ENCODE measurements at regions not wholly inside any gene's neighbourhood (a gene's known extent, or its start where the extent isn't known, plus 50 kb on each side); places are given as distances from the start of the nearest gene placed in this dataset.

DNA sequence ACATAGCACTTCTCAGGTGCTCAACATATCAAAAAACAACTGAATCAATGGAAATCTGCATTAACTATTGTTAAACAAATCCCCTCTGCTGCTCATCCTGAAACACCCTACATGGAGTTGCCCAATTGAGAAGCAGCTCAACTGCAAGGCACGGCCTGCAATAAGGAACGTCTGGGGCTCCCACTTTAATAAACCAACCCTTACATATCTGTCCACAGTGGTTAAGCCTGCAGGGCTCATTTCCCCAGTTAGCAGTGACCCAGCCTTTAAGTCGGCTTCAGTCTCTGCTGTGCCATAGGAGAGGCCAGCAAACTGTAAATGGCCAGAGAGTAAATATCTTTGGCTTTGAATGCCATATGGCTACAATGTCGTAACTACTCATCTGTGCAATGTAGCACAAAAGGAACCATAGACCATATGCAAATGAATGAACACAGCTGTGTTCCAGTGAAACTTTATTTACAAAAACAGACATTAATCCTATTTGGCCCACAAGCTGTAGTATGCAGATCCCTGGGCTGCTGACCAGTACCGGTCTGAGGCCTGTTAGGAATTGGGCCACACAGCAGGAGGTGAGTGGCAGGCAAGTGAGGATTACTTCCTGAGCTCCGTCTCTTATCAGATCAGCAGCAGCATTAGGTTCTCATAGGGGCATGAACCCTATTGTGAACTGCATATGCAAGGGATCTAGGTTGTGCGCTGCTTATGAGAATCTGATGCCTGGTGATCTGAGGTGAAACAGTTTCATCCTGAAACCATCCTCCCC lies 522.7 kb upstream of the CDH4 start:
- no peak for DNase-seq (ENCODE audit: low read depth in 1 of 2, low spot score in 1 of 2)
- TF ChIP-seq SPI1 (IDR thresholded peaks at IDR 0.05; ENCODE audit: borderline replicate concordance, low read depth) (no peak), POLR2AphosphoS5 (IDR thresholded peaks at IDR 0.05; ENCODE audit: low read depth) (no peak), GABPA (IDR thresholded peaks at IDR 0.05; ENCODE audit: low read depth) (no peak)
- TF ChIP-seq, protein P1, sequence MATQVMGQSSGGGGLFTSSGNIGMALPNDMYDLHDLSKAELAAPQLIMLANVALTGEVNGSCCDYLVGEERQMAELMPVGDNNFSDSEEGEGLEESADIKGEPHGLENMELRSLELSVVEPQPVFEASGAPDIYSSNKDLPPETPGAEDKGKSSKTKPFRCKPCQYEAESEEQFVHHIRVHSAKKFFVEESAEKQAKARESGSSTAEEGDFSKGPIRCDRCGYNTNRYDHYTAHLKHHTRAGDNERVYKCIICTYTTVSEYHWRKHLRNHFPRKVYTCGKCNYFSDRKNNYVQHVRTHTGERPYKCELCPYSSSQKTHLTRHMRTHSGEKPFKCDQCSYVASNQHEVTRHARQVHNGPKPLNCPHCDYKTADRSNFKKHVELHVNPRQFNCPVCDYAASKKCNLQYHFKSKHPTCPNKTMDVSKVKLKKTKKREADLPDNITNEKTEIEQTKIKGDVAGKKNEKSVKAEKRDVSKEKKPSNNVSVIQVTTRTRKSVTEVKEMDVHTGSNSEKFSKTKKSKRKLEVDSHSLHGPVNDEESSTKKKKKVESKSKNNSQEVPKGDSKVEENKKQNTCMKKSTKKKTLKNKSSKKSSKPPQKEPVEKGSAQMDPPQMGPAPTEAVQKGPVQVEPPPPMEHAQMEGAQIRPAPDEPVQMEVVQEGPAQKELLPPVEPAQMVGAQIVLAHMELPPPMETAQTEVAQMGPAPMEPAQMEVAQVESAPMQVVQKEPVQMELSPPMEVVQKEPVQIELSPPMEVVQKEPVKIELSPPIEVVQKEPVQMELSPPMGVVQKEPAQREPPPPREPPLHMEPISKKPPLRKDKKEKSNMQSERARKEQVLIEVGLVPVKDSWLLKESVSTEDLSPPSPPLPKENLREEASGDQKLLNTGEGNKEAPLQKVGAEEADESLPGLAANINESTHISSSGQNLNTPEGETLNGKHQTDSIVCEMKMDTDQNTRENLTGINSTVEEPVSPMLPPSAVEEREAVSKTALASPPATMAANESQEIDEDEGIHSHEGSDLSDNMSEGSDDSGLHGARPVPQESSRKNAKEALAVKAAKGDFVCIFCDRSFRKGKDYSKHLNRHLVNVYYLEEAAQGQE (IDR thresholded peaks at IDR 0.05; ENCODE audit: insufficient replicate concordance, low read depth), result no peak
- TF ChIP-seq, protein P2, sequence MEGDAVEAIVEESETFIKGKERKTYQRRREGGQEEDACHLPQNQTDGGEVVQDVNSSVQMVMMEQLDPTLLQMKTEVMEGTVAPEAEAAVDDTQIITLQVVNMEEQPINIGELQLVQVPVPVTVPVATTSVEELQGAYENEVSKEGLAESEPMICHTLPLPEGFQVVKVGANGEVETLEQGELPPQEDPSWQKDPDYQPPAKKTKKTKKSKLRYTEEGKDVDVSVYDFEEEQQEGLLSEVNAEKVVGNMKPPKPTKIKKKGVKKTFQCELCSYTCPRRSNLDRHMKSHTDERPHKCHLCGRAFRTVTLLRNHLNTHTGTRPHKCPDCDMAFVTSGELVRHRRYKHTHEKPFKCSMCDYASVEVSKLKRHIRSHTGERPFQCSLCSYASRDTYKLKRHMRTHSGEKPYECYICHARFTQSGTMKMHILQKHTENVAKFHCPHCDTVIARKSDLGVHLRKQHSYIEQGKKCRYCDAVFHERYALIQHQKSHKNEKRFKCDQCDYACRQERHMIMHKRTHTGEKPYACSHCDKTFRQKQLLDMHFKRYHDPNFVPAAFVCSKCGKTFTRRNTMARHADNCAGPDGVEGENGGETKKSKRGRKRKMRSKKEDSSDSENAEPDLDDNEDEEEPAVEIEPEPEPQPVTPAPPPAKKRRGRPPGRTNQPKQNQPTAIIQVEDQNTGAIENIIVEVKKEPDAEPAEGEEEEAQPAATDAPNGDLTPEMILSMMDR (IDR thresholded peaks at IDR 0.05; ENCODE audit: insufficient read depth, low read length), result no peak
- Histone ChIP-seq H3K4me3 (replicated peaks; ENCODE audit: insufficient read depth, low read length) (no peak overlapping the region), H3K27me3 (ENCODE audit: insufficient read depth, poor library complexity, severe bottlenecking) (peaks cover 5% of the 10 kb centered on the region), H3K27ac (replicated peaks) (no peak overlapping the region)

DNA sequence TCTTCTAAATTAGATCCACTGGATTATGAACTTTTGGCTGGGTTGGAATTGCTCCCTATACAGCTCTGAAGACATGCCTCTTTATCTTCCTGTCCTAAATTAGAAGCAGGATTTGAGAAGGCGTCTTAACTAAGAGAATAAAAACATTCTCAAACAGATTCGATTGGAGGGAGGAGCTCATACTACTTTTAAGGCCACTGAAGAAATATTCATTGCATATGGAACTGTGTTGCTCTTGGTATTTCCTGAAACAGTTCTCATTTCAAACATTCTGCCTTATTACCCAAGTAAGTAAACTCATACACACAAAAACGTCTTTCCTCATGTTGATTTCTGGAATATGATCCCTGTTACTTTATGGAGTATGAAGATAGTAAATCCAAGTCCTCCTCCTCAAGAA lies 519.7 kb upstream of the CDH4 start:
- no peak overlapping the region for H3K4me3 ChIP-seq (replicated peaks; ENCODE audit: insufficient read depth, low read length)
- H3K27me3 ChIP-seq (ENCODE audit: insufficient read depth, poor library complexity, severe bottlenecking), result no peaks in the 10 kb centered on the region
- H3K27ac ChIP-seq (replicated peaks), result no peak overlapping the region
- DNase-seq (ENCODE audit: low read depth in 1 of 2, low spot score in 1 of 2), result no peak
- TF ChIP-seq, protein P1 (IDR thresholded peaks at IDR 0.05; ENCODE audit: insufficient replicate concordance, low read depth), result no peak
- TF ChIP-seq, protein P2 (IDR thresholded peaks at IDR 0.05; ENCODE audit: insufficient read depth, low read length), result no peak
- TF ChIP-seq SPI1 (IDR thresholded peaks at IDR 0.05; ENCODE audit: borderline replicate concordance, low read depth) (no peak), POLR2AphosphoS5 (IDR thresholded peaks at IDR 0.05; ENCODE audit: low read depth) (no peak), GABPA (IDR thresholded peaks at IDR 0.05; ENCODE audit: low read depth) (no peak)

DNA sequence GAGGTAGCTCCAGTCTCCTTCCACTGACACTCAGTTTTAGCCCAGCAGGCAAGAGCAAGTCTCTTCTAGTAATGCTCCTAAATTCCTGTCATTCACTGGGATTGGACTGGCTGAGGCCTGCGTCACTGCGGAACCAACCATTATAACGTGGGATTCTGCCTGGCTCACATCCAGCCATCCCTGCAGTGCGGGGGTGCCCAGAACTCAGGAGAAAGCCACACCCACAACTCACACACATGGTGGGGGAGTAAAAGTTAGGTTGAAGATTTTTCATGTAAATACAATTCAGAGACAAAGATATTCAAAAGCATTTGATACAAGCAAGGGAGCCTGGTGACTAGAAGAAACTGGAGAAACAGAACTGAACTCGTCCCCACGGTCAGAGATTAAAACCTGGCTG lies 504.0 kb upstream of the CDH4 start:
- DNase-seq (ENCODE audit: low read depth in 1 of 2, low spot score in 1 of 2), result no peak
- Histone ChIP-seq H3K27me3 (ENCODE audit: insufficient read depth, poor library complexity, severe bottlenecking) (no peaks in the 10 kb centered on the region), H3K4me3 (replicated peaks; ENCODE audit: insufficient read depth, low read length) (no peak overlapping the region), H3K27ac (replicated peaks) (no peak overlapping the region)
- no peak for TF ChIP-seq GABPA (IDR thresholded peaks at IDR 0.05; ENCODE audit: low read depth)
- TF ChIP-seq, protein P2 (IDR thresholded peaks at IDR 0.05; ENCODE audit: insufficient read depth, low read length), result no peak
- TF ChIP-seq SPI1 (IDR thresholded peaks at IDR 0.05; ENCODE audit: borderline replicate concordance, low read depth), result no peak
- TF ChIP-seq POLR2AphosphoS5 (IDR thresholded peaks at IDR 0.05; ENCODE audit: low read depth), result no peak

Data from HL-60 (cell line).